Prostate gland (tissue), 2 donors: ENCODE measurements at regions not wholly inside any gene's neighbourhood (a gene's known extent, or its start where the extent isn't known, plus 50 kb on each side); places are given as distances from the start of the nearest gene placed in this dataset.

Experiments
- DNase-seq: peaks from one replicate; pipeline ENCODE4 v3.0.0-alpha.2; 2019; ENCODE audit warnings: low spot score
- H3K27ac ChIP-seq, 2 donors: fragments of 200-600 bp; sonication (generic); 2 replicates each; pipeline ENCODE4 v1.5.1; 2017 to 2019
- H3K27me3 ChIP-seq: fragments of 200-600 bp; sonication (generic); replicated peaks from 2 replicates; pipeline ENCODE4 v1.5.1; 2019; ENCODE audit not compliant: insufficient read depth
- H3K36me3 ChIP-seq, 2 donors: fragments of 200-600 bp; sonication (generic); 1 replicate in 1 of 2; 2 replicates in 1 of 2; pipeline versions ENCODE4 v1.5.1 to v1.8.1; 2017 to 2019
- H3K4me1 ChIP-seq: fragments of 200-600 bp; sonication (generic); replicated peaks from 2 replicates; pipeline ENCODE4 v1.5.1; 2019
- H3K4me3 ChIP-seq, 2 donors: fragments of 200-600 bp; sonication (generic); 2 replicates each; pipeline ENCODE4 v1.5.1; 2017 to 2019
- H3K9me3 ChIP-seq: fragments of 200-600 bp; sonication (generic); 2 replicates; pipeline ENCODE4 v1.5.1; 2017
- CTCF ChIP-seq, 4 experiments: fragments of 200-600 bp in 2 of 4; fragments of 450-650 bp in 2 of 4; sonication (generic) in 2 of 4; IDR thresholded peaks; 1 replicate in 3 of 4; 2 replicates in 1 of 4; pipeline ENCODE4 v1.5.1; 2016 to 2019; ENCODE audit warnings: antibody characterized with exemption in 4 of 4, mild to moderate bottlenecking in 2 of 4, moderate library complexity in 2 of 4
- POLR2A ChIP-seq: fragments of 450-650 bp; IDR thresholded peaks from one replicate; pipeline ENCODE4 v1.6.1; 2016; ENCODE audit warnings: antibody characterized with exemption, mild to moderate bottlenecking
- POLR2AphosphoS5 ChIP-seq: sonication (generic); formaldehyde crosslinking; IDR thresholded peaks from one replicate; pipeline ENCODE4 v1.6.1; 2017; ENCODE audit warnings: antibody characterized with exemption
- WGBS: methylation state at CpG from one replicate; pipeline ENCODE4 v1.1.5; 2018; 5-methylcytosine and 5-hydroxymethylcytosine counted together
- intact Hi-C: fragments of 100-400 bp; cut with DNase I; formaldehyde crosslinking; loops from one replicate; pipeline ENCODE4 v1.14.2; 2022

GRCh38 chr6:2426561-2427340, 181.3 kb upstream of the GMDS start:
- Histone ChIP-seq H3K36me3 (no peaks in the 10 kb centered on the region), H3K9me3 (no peaks in the 10 kb centered on the region), H3K27ac (no peak overlapping the region), H3K27me3 (no peaks in the 10 kb centered on the region), H3K4me1 (no peaks in the 10 kb centered on the region), H3K4me3 (no peak overlapping the region)
- WGBS = 90% methylated on average over 3 of the region's 3 CpGs
- no peak for DNase-seq
- intact Hi-C loops = no loop called here
- TF ChIP-seq POLR2A (no peak), CTCF (IDR thresholded peaks at IDR 0.05) (no peak), POLR2AphosphoS5 (no peak)

- Histone ChIP-seq H3K4me3 (no peak overlapping the region), H3K27me3 (no peaks in the 10 kb centered on the region), H3K27ac (no peak overlapping the region), H3K4me1 (no peaks in the 10 kb centered on the region), H3K36me3 (no peaks in the 10 kb centered on the region), H3K9me3 (no peaks in the 10 kb centered on the region)
- TF ChIP-seq CTCF (IDR thresholded peaks at IDR 0.05) (no peak), POLR2AphosphoS5 (no peak), POLR2A (no peak)
- 82% methylated on average over 1 of the region's 1 CpG for WGBS
- intact Hi-C loops = no loop called here
- no peak for DNase-seq
These were observed 170.8 kb upstream of the GMDS start for GRCh38 chr6:2416128-2416712.

- H3K36me3 ChIP-seq = no peaks in the 10 kb centered on the region
- no peak overlapping the region for H3K27ac ChIP-seq
- H3K27me3 ChIP-seq = no peaks in the 10 kb centered on the region
- no peaks in the 10 kb centered on the region for H3K9me3 ChIP-seq
- intact Hi-C loops = no loop called here
- WGBS = 84% methylated on average over 19 of the region's 19 CpGs
- H3K4me1 ChIP-seq = no peaks in the 10 kb centered on the region
- H3K4me3 ChIP-seq = no peak overlapping the region
- DNase-seq = no peak
- no peak for TF ChIP-seq POLR2A
These were observed 169.6 kb upstream of the GMDS start for GRCh38 chr6:2414885-2415547.

- Histone ChIP-seq H3K4me1 (no peaks in the 10 kb centered on the region), H3K36me3 (no peaks in the 10 kb centered on the region), H3K4me3 (no peak overlapping the region), H3K9me3 (no peaks in the 10 kb centered on the region), H3K27me3 (no peaks in the 10 kb centered on the region), H3K27ac (no peak overlapping the region)
- no peak for DNase-seq
- TF ChIP-seq POLR2A = no peak
- no peak for TF ChIP-seq CTCF (IDR thresholded peaks at IDR 0.05)
- no peak for TF ChIP-seq POLR2AphosphoS5
- intact Hi-C loops = no loop called here
- WGBS = 61% methylated on average over 4 of the region's 4 CpGs
These were observed 167.3 kb upstream of the GMDS start for GRCh38 chr6:2412731-2413130.

- Histone ChIP-seq H3K4me3 (no peak overlapping the region), H3K9me3 (no peaks in the 10 kb centered on the region), H3K27me3 (no peaks in the 10 kb centered on the region), H3K4me1 (no peaks in the 10 kb centered on the region), H3K36me3 (no peaks in the 10 kb centered on the region), H3K27ac (no peak overlapping the region)
- intact Hi-C loops = no loop called here
- no peak for DNase-seq
- TF ChIP-seq POLR2A = no peak
- TF ChIP-seq POLR2AphosphoS5 = no peak
- TF ChIP-seq CTCF (IDR thresholded peaks at IDR 0.05) = no peak
- 95% methylated on average over 7 of the region's 7 CpGs for WGBS
These were observed 165.4 kb upstream of the GMDS start for GRCh38 chr6:2410656-2411380.
